Activated naive CD8-positive, alpha-beta T cell treated with anti-CD3 and anti-CD28 coated beads for 36 hours (primary cell): ENCODE measurements at regions not wholly inside any gene's neighbourhood (a gene's known extent, or its start where the extent isn't known, plus 50 kb on each side); places are given as distances from the start of the nearest gene placed in this dataset.
A peak's percentile ranks its signal among the peaks of the same experiment; 100 is the strongest.

Experiments used
- DNase-seq: peaks from one replicate; pipeline ENCODE4 v3.0.0; 2021
- H3K27ac Mint-ChIP-seq: one replicate; pipeline ENCODE4 v1.8.0; 2022; ENCODE audit warnings: mild to moderate bottlenecking, moderate library complexity, mixed read lengths
- H3K27me3 Mint-ChIP-seq: one replicate; pipeline ENCODE4 v1.8.0; 2022; ENCODE audit warnings: mild to moderate bottlenecking, mixed read lengths
- H3K36me3 Mint-ChIP-seq: one replicate; pipeline ENCODE4 v1.8.0; 2021; ENCODE audit warnings: mild to moderate bottlenecking, mixed read lengths
- H3K4me1 Mint-ChIP-seq: one replicate; pipeline ENCODE4 v1.8.0; 2021; ENCODE audit warnings: mixed read lengths
- H3K4me3 Mint-ChIP-seq: one replicate; pipeline ENCODE4 v1.8.0; 2022; ENCODE audit warnings: mild to moderate bottlenecking, moderate library complexity, mixed read lengths
- H3K9me3 Mint-ChIP-seq: one replicate; pipeline ENCODE4 v1.8.0; 2022; ENCODE audit warnings: mixed read lengths

- Mint-ChIP-seq H3K27me3 (no peaks in the 10 kb centered on the region), H3K4me1 (peaks cover 69% of the 10 kb centered on the region), H3K27ac (peak overlapping the region; percentile 79), H3K4me3 (peak overlapping the region; percentile 81), H3K36me3 (peaks cover 2% of the 10 kb centered on the region), H3K9me3 (no peaks in the 10 kb centered on the region)
- no peak for DNase-seq
These were observed 236.3 kb downstream of the SEC14L1 start for GRCh38 chr17:77376795-77377709.

GRCh38 chr17:77377710-77378235 is 237.0 kb downstream of the SEC14L1 start:
- Mint-ChIP-seq H3K36me3 (peaks cover 2% of the 10 kb centered on the region), H3K9me3 (no peaks in the 10 kb centered on the region), H3K27me3 (no peaks in the 10 kb centered on the region), H3K4me1 (peaks cover 72% of the 10 kb centered on the region), H3K4me3 (no peak overlapping the region), H3K27ac (no peak overlapping the region)
- DNase-seq = no peak

- Mint-ChIP-seq H3K9me3 (no peaks in the 10 kb centered on the region), H3K4me3 (no peak overlapping the region), H3K36me3 (peaks cover 2% of the 10 kb centered on the region), H3K27me3 (no peaks in the 10 kb centered on the region), H3K4me1 (peaks cover 79% of the 10 kb centered on the region), H3K27ac (no peak overlapping the region)
- DNase-seq = no peak
These were observed 237.7 kb downstream of the SEC14L1 start for GRCh38 chr17:77378318-77379064.

GRCh38 chr17:77379065-77379428 is 238.3 kb downstream of the SEC14L1 start:
- no peak for DNase-seq
- no peak overlapping the region for H3K27ac Mint-ChIP-seq
- no peaks in the 10 kb centered on the region for H3K27me3 Mint-ChIP-seq
- peaks cover 84% of the 10 kb centered on the region for H3K4me1 Mint-ChIP-seq
- no peak overlapping the region for H3K4me3 Mint-ChIP-seq
- H3K36me3 Mint-ChIP-seq = peaks cover 2% of the 10 kb centered on the region
- no peaks in the 10 kb centered on the region for H3K9me3 Mint-ChIP-seq

- Mint-ChIP-seq H3K27me3 (no peaks in the 10 kb centered on the region), H3K9me3 (no peaks in the 10 kb centered on the region), H3K4me1 (peaks cover 88% of the 10 kb centered on the region), H3K36me3 (no peaks in the 10 kb centered on the region), H3K27ac (no peak overlapping the region), H3K4me3 (no peak overlapping the region)
- DNase-seq = no peak
These were observed 239.1 kb downstream of the SEC14L1 start for GRCh38 chr17:77379832-77380231.

GRCh38 chr17:77380395-77381184 is 239.8 kb downstream of the SEC14L1 start:
- H3K27ac Mint-ChIP-seq = no peak overlapping the region
- H3K9me3 Mint-ChIP-seq = no peaks in the 10 kb centered on the region
- no peak for DNase-seq
- no peaks in the 10 kb centered on the region for H3K27me3 Mint-ChIP-seq
- no peaks in the 10 kb centered on the region for H3K36me3 Mint-ChIP-seq
- no peak overlapping the region for H3K4me3 Mint-ChIP-seq
- H3K4me1 Mint-ChIP-seq = peaks cover 81% of the 10 kb centered on the region

- Mint-ChIP-seq H3K4me3 (no peak overlapping the region), H3K27ac (no peak overlapping the region), H3K27me3 (no peaks in the 10 kb centered on the region), H3K9me3 (no peaks in the 10 kb centered on the region), H3K4me1 (peaks cover 79% of the 10 kb centered on the region), H3K36me3 (no peaks in the 10 kb centered on the region)
- DNase-seq = no peak
These were observed 240.5 kb downstream of the SEC14L1 start for GRCh38 chr17:77381185-77381700.

GRCh38 chr17:77381731-77382130 is 241.0 kb downstream of the SEC14L1 start:
- Mint-ChIP-seq H3K4me1 (peaks cover 80% of the 10 kb centered on the region), H3K27ac (peak overlapping the region; percentile 20), H3K27me3 (no peaks in the 10 kb centered on the region), H3K9me3 (no peaks in the 10 kb centered on the region), H3K36me3 (no peaks in the 10 kb centered on the region), H3K4me3 (peak overlapping the region; percentile 51)
- no peak for DNase-seq

- H3K9me3 Mint-ChIP-seq = no peaks in the 10 kb centered on the region
- H3K4me3 Mint-ChIP-seq = peak overlapping the region; percentile 51
- H3K27me3 Mint-ChIP-seq = no peaks in the 10 kb centered on the region
- DNase-seq = peak; percentile 69
- H3K4me1 Mint-ChIP-seq = peaks cover 79% of the 10 kb centered on the region
- peak overlapping the region; percentile 20 for H3K27ac Mint-ChIP-seq
- H3K36me3 Mint-ChIP-seq = no peaks in the 10 kb centered on the region
These were observed 241.7 kb downstream of the SEC14L1 start for GRCh38 chr17:77382356-77382911.

- Mint-ChIP-seq H3K4me1 (peaks cover 77% of the 10 kb centered on the region), H3K4me3 (no peak overlapping the region), H3K27ac (no peak overlapping the region), H3K9me3 (no peaks in the 10 kb centered on the region), H3K36me3 (no peaks in the 10 kb centered on the region), H3K27me3 (no peaks in the 10 kb centered on the region)
- DNase-seq = no peak
These were observed 242.3 kb downstream of the SEC14L1 start for GRCh38 chr17:77382966-77383612.

GRCh38 chr17:77383613-77384608 is 243.1 kb downstream of the SEC14L1 start:
- peaks cover 77% of the 10 kb centered on the region for H3K4me1 Mint-ChIP-seq
- no peak overlapping the region for H3K4me3 Mint-ChIP-seq
- H3K27ac Mint-ChIP-seq = no peak overlapping the region
- H3K9me3 Mint-ChIP-seq = no peaks in the 10 kb centered on the region
- H3K36me3 Mint-ChIP-seq = no peaks in the 10 kb centered on the region
- H3K27me3 Mint-ChIP-seq = no peaks in the 10 kb centered on the region
- DNase-seq = no peak

GRCh38 chr17:77385750-77386501 is 245.2 kb downstream of the SEC14L1 start:
- Mint-ChIP-seq H3K9me3 (no peaks in the 10 kb centered on the region), H3K27me3 (no peaks in the 10 kb centered on the region), H3K4me3 (no peak overlapping the region), H3K36me3 (no peaks in the 10 kb centered on the region), H3K4me1 (peaks cover 79% of the 10 kb centered on the region), H3K27ac (no peak overlapping the region)
- DNase-seq = no peak
